ENCODE measurements at regions not wholly inside any gene's neighbourhood (a gene's known extent, or its start where the extent isn't known, plus 50 kb on each side); places are given as distances from the start of the nearest gene placed in this dataset.
A peak's percentile ranks its signal among the peaks of the same experiment; 100 is the strongest.

DNA sequence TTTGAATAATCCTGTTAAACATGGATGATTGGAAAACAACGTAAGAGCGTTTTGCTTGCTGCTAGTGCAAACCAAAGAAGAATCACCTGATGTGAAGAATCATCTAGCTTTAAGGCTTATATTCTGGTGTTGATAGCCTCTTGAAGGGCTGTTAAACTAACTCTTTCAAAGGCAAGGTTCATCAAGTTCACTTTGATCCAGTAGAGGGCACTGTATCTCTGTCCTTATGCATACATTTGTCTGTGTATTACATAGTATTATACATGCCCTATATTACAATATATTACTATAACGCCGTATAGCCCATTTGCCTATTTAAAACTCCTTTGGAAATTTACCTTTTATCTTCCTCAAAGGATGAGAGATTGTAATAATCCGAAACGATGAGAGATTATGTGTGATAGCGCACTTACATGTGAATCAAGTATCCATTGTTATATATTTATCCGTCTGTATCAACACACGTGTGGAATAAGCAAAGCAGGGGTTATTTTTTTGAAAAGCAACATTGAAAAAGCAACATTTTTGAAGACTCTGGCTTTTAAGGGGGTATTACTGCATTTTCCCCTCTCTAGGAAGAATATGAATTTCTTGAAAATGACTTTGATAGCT lies 50.8 kb upstream of the NRN1 start:
- TF ChIP-seq EZH2phosphoT487 (conservative IDR thresholded peaks at IDR 0.05; ENCODE audit: low read length): no peak
- TF ChIP-seq, protein P1, sequence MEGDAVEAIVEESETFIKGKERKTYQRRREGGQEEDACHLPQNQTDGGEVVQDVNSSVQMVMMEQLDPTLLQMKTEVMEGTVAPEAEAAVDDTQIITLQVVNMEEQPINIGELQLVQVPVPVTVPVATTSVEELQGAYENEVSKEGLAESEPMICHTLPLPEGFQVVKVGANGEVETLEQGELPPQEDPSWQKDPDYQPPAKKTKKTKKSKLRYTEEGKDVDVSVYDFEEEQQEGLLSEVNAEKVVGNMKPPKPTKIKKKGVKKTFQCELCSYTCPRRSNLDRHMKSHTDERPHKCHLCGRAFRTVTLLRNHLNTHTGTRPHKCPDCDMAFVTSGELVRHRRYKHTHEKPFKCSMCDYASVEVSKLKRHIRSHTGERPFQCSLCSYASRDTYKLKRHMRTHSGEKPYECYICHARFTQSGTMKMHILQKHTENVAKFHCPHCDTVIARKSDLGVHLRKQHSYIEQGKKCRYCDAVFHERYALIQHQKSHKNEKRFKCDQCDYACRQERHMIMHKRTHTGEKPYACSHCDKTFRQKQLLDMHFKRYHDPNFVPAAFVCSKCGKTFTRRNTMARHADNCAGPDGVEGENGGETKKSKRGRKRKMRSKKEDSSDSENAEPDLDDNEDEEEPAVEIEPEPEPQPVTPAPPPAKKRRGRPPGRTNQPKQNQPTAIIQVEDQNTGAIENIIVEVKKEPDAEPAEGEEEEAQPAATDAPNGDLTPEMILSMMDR (IDR thresholded peaks at IDR 0.05; ENCODE audit: insufficient read depth, low read length, poor library complexity, severe bottlenecking): peak; percentile 86
- H3F3A ChIP-seq (ENCODE audit: insufficient read depth): no peaks in the 10 kb centered on the region
- no peak overlapping the region for H3K4me3 ChIP-seq (ENCODE audit: insufficient read depth, low read length, poor library complexity, severe bottlenecking)
- no peaks in the 10 kb centered on the region for H3K9me2 ChIP-seq (replicated peaks; ENCODE audit: insufficient read depth, low read length)
- no peaks in the 10 kb centered on the region for H3K27me3 ChIP-seq (ENCODE audit: low read length)
- H3K9me3 ChIP-seq (ENCODE audit: insufficient read depth, low read length): no peaks in the 10 kb centered on the region
- no peak overlapping the region for H3K27ac ChIP-seq (ENCODE audit: low read depth, low read length)
- H3K36me3 ChIP-seq (ENCODE audit: low read length): no peaks in the 10 kb centered on the region
- no peak overlapping the region for H3K9ac ChIP-seq (ENCODE audit: low read length)
- H3K4me2 ChIP-seq (ENCODE audit: low read depth, low read length, poor library complexity, severe bottlenecking): no peak overlapping the region
- no peaks in the 10 kb centered on the region for H4K20me1 ChIP-seq (ENCODE audit: low read depth, low read length)
- H2AFZ ChIP-seq (ENCODE audit: low read depth, low read length, severe bottlenecking): no peak overlapping the region
- no peaks in the 10 kb centered on the region for H3K79me2 ChIP-seq (ENCODE audit: insufficient read depth, low read length)
